HEK293 (cell line): ENCODE measurements at regions not wholly inside any gene's neighbourhood (a gene's known extent, or its start where the extent isn't known, plus 50 kb on each side); places are given as distances from the start of the nearest gene placed in this dataset.

Source experiments
- CTCF ChIA-PET: fragments of 350-600 bp; formaldehyde crosslinking; extraction: SDS; loops from one replicate; lab custom pipeline; 2021; ENCODE audit warnings: antibody characterized with exemption; lab: Yijun Ruan, JAX
- POLR2A ChIA-PET: fragments of 300-600 bp; formaldehyde crosslinking; extraction: SDS; loops from one replicate; lab custom pipeline; 2020; ENCODE audit warnings: antibody characterized with exemption, inconsistent platforms; lab: Yijun Ruan, JAX
- H3K27ac ChIP-seq: fragments of 200-500 bp; sonication (Bioruptor generic); 2 replicates; pipeline ENCODE4 v1.5.1; 2014; ENCODE audit warnings: low read depth, low read length, control low read depth, inconsistent platforms; ENCODE audit errors: extremely low read depth
- H3K36me3 ChIP-seq, 2 experiments: fragments of 200-500 bp in 1 of 2; sonication (Bioruptor generic) in 1 of 2; 1 replicate in 1 of 2; 2 replicates in 1 of 2; pipeline ENCODE4 v1.5.1; 2014 to 2017; ENCODE audit warnings: inconsistent platforms in 2 of 2, low read length in 2 of 2; ENCODE audit not compliant: control insufficient read depth in 2 of 2, insufficient read depth in 1 of 2
- H3K4me1 ChIP-seq: fragments of 200-500 bp; sonication (Bioruptor generic); 2 replicates; pipeline ENCODE4 v1.5.1; 2014; ENCODE audit warnings: mild to moderate bottlenecking, low read length, inconsistent platforms; ENCODE audit not compliant: control insufficient read depth, insufficient read depth
- H3K4me3 ChIP-seq: 2 replicates; pipeline ENCODE4 v1.5.1; 2011; ENCODE audit warnings: low read depth, mild to moderate bottlenecking, control low read depth, low read length, moderate library complexity
- H3K9me3 ChIP-seq: fragments of 200-500 bp; sonication (Bioruptor generic); 2 replicates; pipeline ENCODE4 v1.5.1; 2014; ENCODE audit warnings: low read depth, low read length, inconsistent platforms; ENCODE audit not compliant: control insufficient read depth, insufficient read depth
- ATF2 ChIP-seq: fragments of 450-650 bp; formaldehyde crosslinking; IDR thresholded peaks from 2 replicates; pipeline ENCODE4 v1.5.1; 2016; ENCODE audit warnings: missing biosample characterization, missing genetic modification characterization, low read depth
- GFI1B ChIP-seq: fragments of 450-650 bp; formaldehyde crosslinking; IDR thresholded peaks from 2 replicates; pipeline ENCODE4 v1.5.1; 2016; ENCODE audit warnings: missing biosample characterization, missing genetic modification characterization
- GLIS2 ChIP-seq: fragments of 450-650 bp; formaldehyde crosslinking; IDR thresholded peaks from 2 replicates; pipeline ENCODE4 v1.5.1; 2016; ENCODE audit warnings: missing biosample characterization, missing genetic modification characterization
- OVOL3 ChIP-seq: fragments of 450-650 bp; formaldehyde crosslinking; IDR thresholded peaks from 2 replicates; pipeline ENCODE4 v1.5.1; 2016; ENCODE audit warnings: missing biosample characterization, missing genetic modification characterization
- PRDM1 ChIP-seq: fragments of 450-650 bp; formaldehyde crosslinking; IDR thresholded peaks from 2 replicates; pipeline ENCODE4; 2016; ENCODE audit warnings: missing biosample characterization, missing genetic modification characterization
- PRDM2 ChIP-seq: fragments of 450-650 bp; formaldehyde crosslinking; IDR thresholded peaks from 2 replicates; pipeline ENCODE4 v1.5.1; 2016; ENCODE audit warnings: missing biosample characterization, missing genetic modification characterization, borderline replicate concordance
- SALL2 ChIP-seq: fragments of 450-650 bp; formaldehyde crosslinking; IDR thresholded peaks from 2 replicates; pipeline ENCODE4 v1.5.0; 2017; ENCODE audit warnings: missing biosample characterization, mild to moderate bottlenecking, missing genetic modification characterization, borderline replicate concordance
- ZBTB21 ChIP-seq: fragments of 450-650 bp; formaldehyde crosslinking; IDR thresholded peaks from 2 replicates; pipeline ENCODE4 v1.5.1; 2017; ENCODE audit warnings: missing biosample characterization, missing genetic modification characterization
- ZBTB8A ChIP-seq: fragments of 450-650 bp; formaldehyde crosslinking; IDR thresholded peaks from 2 replicates; pipeline ENCODE4 v1.5.1; 2016; ENCODE audit warnings: missing biosample characterization, missing genetic modification characterization
- ZNF140 ChIP-seq: fragments of 450-650 bp; formaldehyde crosslinking; IDR thresholded peaks from 2 replicates; pipeline ENCODE4 v1.5.1; 2016; ENCODE audit warnings: missing biosample characterization, missing genetic modification characterization
- ZNF146 ChIP-seq: fragments of 450-650 bp; formaldehyde crosslinking; IDR thresholded peaks from 2 replicates; pipeline ENCODE4 v1.5.1; 2016; ENCODE audit warnings: missing biosample characterization, missing genetic modification characterization
- ZNF157 ChIP-seq: fragments of 450-650 bp; formaldehyde crosslinking; IDR thresholded peaks from 2 replicates; pipeline ENCODE4 v1.5.1; 2016; ENCODE audit warnings: missing biosample characterization, missing genetic modification characterization
- ZNF202 ChIP-seq: fragments of 450-650 bp; formaldehyde crosslinking; IDR thresholded peaks from 2 replicates; pipeline ENCODE4 v1.5.1; 2016; ENCODE audit warnings: missing biosample characterization, missing genetic modification characterization, borderline replicate concordance
- ZNF214 ChIP-seq: fragments of 450-650 bp; formaldehyde crosslinking; IDR thresholded peaks from 2 replicates; pipeline ENCODE4 v1.5.1; 2017; ENCODE audit warnings: missing biosample characterization, mild to moderate bottlenecking, missing genetic modification characterization, borderline replicate concordance
- ZNF239 ChIP-seq: fragments of 450-650 bp; formaldehyde crosslinking; IDR thresholded peaks from 2 replicates; pipeline ENCODE4 v1.5.1; 2016; ENCODE audit warnings: missing biosample characterization, missing genetic modification characterization
- ZNF335 ChIP-seq: fragments of 450-650 bp; formaldehyde crosslinking; conservative IDR thresholded peaks from 2 replicates; pipeline ENCODE4 v1.5.1; 2016; ENCODE audit warnings: missing biosample characterization, missing genetic modification characterization
- ZNF510 ChIP-seq: fragments of 450-650 bp; formaldehyde crosslinking; IDR thresholded peaks from 2 replicates; pipeline ENCODE4 v1.5.1; 2018; ENCODE audit warnings: mild to moderate bottlenecking, missing genetic modification characterization, missing biosample characterization; ENCODE audit not compliant: insufficient replicate concordance
- ZNF639 ChIP-seq: fragments of 450-650 bp; formaldehyde crosslinking; IDR thresholded peaks from 2 replicates; pipeline ENCODE4 v1.5.1; 2016; ENCODE audit warnings: missing biosample characterization, missing genetic modification characterization
- ZNF664 ChIP-seq: fragments of 450-650 bp; formaldehyde crosslinking; IDR thresholded peaks from 2 replicates; pipeline ENCODE4 v1.5.1; 2016; ENCODE audit warnings: missing biosample characterization, missing genetic modification characterization
- ZNF830 ChIP-seq: fragments of 450-650 bp; IDR thresholded peaks from 2 replicates; pipeline ENCODE4 v1.5.0; 2018; ENCODE audit warnings: missing biosample characterization, missing genetic modification characterization, low read depth, mild to moderate bottlenecking, moderate library complexity
- TF ChIP-seq, protein P1 (sequence below): fragments of 450-650 bp; formaldehyde crosslinking; IDR thresholded peaks from 2 replicates; pipeline ENCODE4 v1.5.1; 2017; ENCODE audit warnings: missing biosample characterization, missing genetic modification characterization
- TF ChIP-seq, protein P2 (sequence below): fragments of 450-650 bp; formaldehyde crosslinking; IDR thresholded peaks from 2 replicates; pipeline ENCODE4 v1.5.1; 2016; ENCODE audit warnings: missing biosample characterization, missing genetic modification characterization, borderline replicate concordance

DNA sequence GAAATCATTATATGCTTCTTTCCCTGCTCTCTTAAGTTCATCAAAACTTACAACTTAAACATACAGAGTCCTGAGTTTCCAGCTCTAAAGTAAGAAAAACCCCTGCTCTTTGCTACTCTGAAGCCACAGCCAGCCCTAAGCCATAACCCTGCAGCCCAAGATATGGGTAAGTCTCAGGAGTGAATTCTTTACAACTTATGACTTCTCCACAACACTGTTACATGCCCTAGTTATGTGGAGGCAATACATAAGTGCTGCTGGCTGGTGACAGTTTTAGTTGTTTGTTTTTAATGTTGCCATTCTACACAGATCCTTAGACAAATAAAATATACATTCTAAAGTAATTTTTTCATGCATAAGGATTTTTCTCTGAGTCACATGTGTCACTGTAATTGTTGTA, 100.2 kb downstream of the FBXO8 start:
- TF ChIP-seq ZNF214 (tag by site-specific recombination) (no peak), ZBTB8A (no peak), ZBTB21 (tag by site-specific recombination) (no peak), ZNF140 (tag by site-specific recombination) (no peak), ZNF239 (tag by site-specific recombination) (no peak), ZNF335 (tag by site-specific recombination) (no peak), ZNF146 (tag by site-specific recombination) (no peak), ZNF664 (tag by site-specific recombination) (no peak)
- TF ChIP-seq, protein P1, sequence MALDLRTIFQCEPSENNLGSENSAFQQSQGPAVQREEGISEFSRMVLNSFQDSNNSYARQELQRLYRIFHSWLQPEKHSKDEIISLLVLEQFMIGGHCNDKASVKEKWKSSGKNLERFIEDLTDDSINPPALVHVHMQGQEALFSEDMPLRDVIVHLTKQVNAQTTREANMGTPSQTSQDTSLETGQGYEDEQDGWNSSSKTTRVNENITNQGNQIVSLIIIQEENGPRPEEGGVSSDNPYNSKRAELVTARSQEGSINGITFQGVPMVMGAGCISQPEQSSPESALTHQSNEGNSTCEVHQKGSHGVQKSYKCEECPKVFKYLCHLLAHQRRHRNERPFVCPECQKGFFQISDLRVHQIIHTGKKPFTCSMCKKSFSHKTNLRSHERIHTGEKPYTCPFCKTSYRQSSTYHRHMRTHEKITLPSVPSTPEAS (tag by site-specific recombination), result no peak

GRCh38 chr4:174181827-174182226, 101.6 kb downstream of the FBXO8 start:
- Histone ChIP-seq H3K27ac (no peak overlapping the region), H3K4me1 (no peaks in the 10 kb centered on the region), H3K36me3 (no peaks in the 10 kb centered on the region), H3K4me3 (no peak overlapping the region), H3K9me3 (no peaks in the 10 kb centered on the region)
- ChIA-PET CTCF (interaction anchor here (0.6 to 1.0 kb wide), 2 partner anchors 15 to 193 kb away, joined by 3 read pairs; no protein-coding TSS in a partner anchor), POLR2A (no interaction called here)
- TF ChIP-seq PRDM2 (tag by site-specific recombination), result no peak
- TF ChIP-seq, protein P2, sequence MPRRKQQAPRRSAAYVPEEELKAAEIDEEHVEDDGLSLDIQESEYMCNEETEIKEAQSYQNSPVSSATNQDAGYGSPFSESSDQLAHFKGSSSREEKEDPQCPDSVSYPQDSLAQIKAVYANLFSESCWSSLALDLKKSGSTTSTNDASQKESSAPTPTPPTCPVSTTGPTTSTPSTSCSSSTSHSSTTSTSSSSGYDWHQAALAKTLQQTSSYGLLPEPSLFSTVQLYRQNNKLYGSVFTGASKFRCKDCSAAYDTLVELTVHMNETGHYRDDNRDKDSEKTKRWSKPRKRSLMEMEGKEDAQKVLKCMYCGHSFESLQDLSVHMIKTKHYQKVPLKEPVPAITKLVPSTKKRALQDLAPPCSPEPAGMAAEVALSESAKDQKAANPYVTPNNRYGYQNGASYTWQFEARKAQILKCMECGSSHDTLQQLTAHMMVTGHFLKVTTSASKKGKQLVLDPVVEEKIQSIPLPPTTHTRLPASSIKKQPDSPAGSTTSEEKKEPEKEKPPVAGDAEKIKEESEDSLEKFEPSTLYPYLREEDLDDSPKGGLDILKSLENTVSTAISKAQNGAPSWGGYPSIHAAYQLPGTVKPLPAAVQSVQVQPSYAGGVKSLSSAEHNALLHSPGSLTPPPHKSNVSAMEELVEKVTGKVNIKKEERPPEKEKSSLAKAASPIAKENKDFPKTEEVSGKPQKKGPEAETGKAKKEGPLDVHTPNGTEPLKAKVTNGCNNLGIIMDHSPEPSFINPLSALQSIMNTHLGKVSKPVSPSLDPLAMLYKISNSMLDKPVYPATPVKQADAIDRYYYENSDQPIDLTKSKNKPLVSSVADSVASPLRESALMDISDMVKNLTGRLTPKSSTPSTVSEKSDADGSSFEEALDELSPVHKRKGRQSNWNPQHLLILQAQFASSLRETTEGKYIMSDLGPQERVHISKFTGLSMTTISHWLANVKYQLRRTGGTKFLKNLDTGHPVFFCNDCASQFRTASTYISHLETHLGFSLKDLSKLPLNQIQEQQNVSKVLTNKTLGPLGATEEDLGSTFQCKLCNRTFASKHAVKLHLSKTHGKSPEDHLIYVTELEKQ (tag by site-specific recombination), result no peak
- TF ChIP-seq ZNF157 (tag by site-specific recombination), result no peak
- TF ChIP-seq ZNF202, result no peak
- TF ChIP-seq GLIS2 (tag by site-specific recombination), result no peak
- no peak for TF ChIP-seq ATF2 (tag by site-specific recombination)
- TF ChIP-seq ZNF140 (tag by site-specific recombination), result no peak
- no peak for TF ChIP-seq GFI1B
- no peak for TF ChIP-seq OVOL3 (tag by site-specific recombination)
- no peak for TF ChIP-seq SALL2 (tag by site-specific recombination)
- TF ChIP-seq ZNF146 (tag by site-specific recombination), result no peak
- TF ChIP-seq ZNF639 (tag by site-specific recombination), result no peak
- no peak for TF ChIP-seq ZNF664 (tag by site-specific recombination)
- TF ChIP-seq ZNF830 (tag by site-specific recombination), result no peak
- no peak for TF ChIP-seq PRDM1
- no peak for TF ChIP-seq ZNF510 (tag by site-specific recombination)

More for the DNA sequence above, 100.2 kb downstream of the FBXO8 start:
- H3K4me3 ChIP-seq, result no peak overlapping the region
- CTCF ChIA-PET, result no interaction called here
- POLR2A ChIA-PET, result no interaction called here
- H3K36me3 ChIP-seq, result no peaks in the 10 kb centered on the region
- no peaks in the 10 kb centered on the region for H3K4me1 ChIP-seq
- H3K9me3 ChIP-seq, result no peaks in the 10 kb centered on the region
- no peak overlapping the region for H3K27ac ChIP-seq
